Mesenchymal stem cell (in vitro differentiated cells and primary cell): ENCODE measurements at regions not wholly inside any gene's neighbourhood (a gene's known extent, or its start where the extent isn't known, plus 50 kb on each side); places are given as distances from the start of the nearest gene placed in this dataset.

Experiments used
- DNase-seq: peaks from one replicate; pipeline ENCODE4 v3.0.0-alpha.2; 2013
- H2AFZ ChIP-seq: one replicate; pipeline ENCODE4 v1.6.1; 2013; ENCODE audit warnings: low read depth, mild to moderate bottlenecking, control low read depth, inconsistent platforms, low read length, moderate library complexity
- H2AK5ac ChIP-seq: 2 replicates; pipeline ENCODE4 v1.6.1; 2013; ENCODE audit warnings: low read length, moderate library complexity, mild to moderate bottlenecking, inconsistent platforms; ENCODE audit not compliant: severe bottlenecking
- H2BK120ac ChIP-seq: one replicate; pipeline ENCODE4 v1.6.1; 2013; ENCODE audit warnings: low read depth, mild to moderate bottlenecking, inconsistent platforms, low read length, moderate library complexity
- H2BK12ac ChIP-seq, 2 experiments: one replicate each; pipeline ENCODE4 v1.6.1; 2013; ENCODE audit warnings: inconsistent platforms in 2 of 2, low read length in 2 of 2, mild to moderate bottlenecking in 2 of 2, moderate library complexity in 2 of 2, control low read depth in 1 of 2
- H2BK15ac ChIP-seq: one replicate; pipeline ENCODE4 v1.6.1; 2013; ENCODE audit warnings: mild to moderate bottlenecking, low read depth, inconsistent platforms; ENCODE audit not compliant: poor library complexity, severe bottlenecking
- H2BK5ac ChIP-seq: 2 replicates; pipeline ENCODE4 v1.6.1; 2013; ENCODE audit warnings: low read depth, mild to moderate bottlenecking, low read length, control low read depth, inconsistent platforms; ENCODE audit not compliant: poor library complexity, severe bottlenecking
- H3K14ac ChIP-seq, 2 experiments: one replicate each; pipeline ENCODE4 v1.6.1; 2013; ENCODE audit warnings: inconsistent platforms in 2 of 2, low read length in 2 of 2, control low read depth in 1 of 2, mild to moderate bottlenecking in 1 of 2, moderate library complexity in 1 of 2
- H3K18ac ChIP-seq, 2 experiments: one replicate each; pipeline ENCODE4 v1.6.1; 2013; ENCODE audit warnings: inconsistent platforms in 2 of 2, low read length in 2 of 2, control low read depth in 1 of 2, low read depth in 1 of 2, mild to moderate bottlenecking in 1 of 2
- H3K23ac ChIP-seq, 2 experiments: one replicate each; pipeline ENCODE4 v1.6.1; 2013; ENCODE audit warnings: inconsistent platforms in 2 of 2, low read length in 2 of 2, mild to moderate bottlenecking in 2 of 2, moderate library complexity in 2 of 2, control low read depth in 1 of 2
- H3K27ac ChIP-seq: 2 replicates; pipeline ENCODE4 v1.5.1; 2013; ENCODE audit warnings: mild to moderate bottlenecking, moderate library complexity, low read length, control low read depth, inconsistent platforms; ENCODE audit not compliant: poor library complexity, severe bottlenecking
- H3K27me3 ChIP-seq, 2 experiments: 2 replicates each; pipeline versions ENCODE4 v1.6.1 to v1.7.0; 2013; ENCODE audit warnings: low read length in 2 of 2, mild to moderate bottlenecking in 2 of 2, moderate library complexity in 2 of 2, control low read depth in 1 of 2, inconsistent platforms in 1 of 2; ENCODE audit not compliant: control insufficient read depth in 1 of 2, insufficient read depth in 1 of 2
- H3K36me3 ChIP-seq, 2 experiments: 2 replicates each; pipeline versions ENCODE4 v1.6.1 to v1.7.0; 2013; ENCODE audit warnings: low read length in 2 of 2, control low read depth in 1 of 2, inconsistent platforms in 1 of 2, low read depth in 1 of 2, mild to moderate bottlenecking in 1 of 2; ENCODE audit not compliant: insufficient read depth in 2 of 2, control insufficient read depth in 1 of 2
- H3K4ac ChIP-seq, 2 experiments: one replicate each; pipeline ENCODE4 v1.6.1; 2013; ENCODE audit warnings: inconsistent platforms in 2 of 2, low read length in 2 of 2, mild to moderate bottlenecking in 2 of 2, moderate library complexity in 2 of 2, control low read depth in 1 of 2, low read depth in 1 of 2
- H3K4me1 ChIP-seq: 2 replicates; pipeline ENCODE4 v1.6.1; 2013; ENCODE audit warnings: low read depth, low read length, control low read depth; ENCODE audit not compliant: control insufficient read depth, insufficient read depth
- H3K4me2 ChIP-seq: 2 replicates; pipeline ENCODE4 v1.6.1; 2013; ENCODE audit warnings: low read length, mild to moderate bottlenecking, inconsistent platforms; ENCODE audit not compliant: poor library complexity, severe bottlenecking
- H3K4me3 ChIP-seq, 2 experiments: 2 replicates each; pipeline versions ENCODE4 v1.5.1 to v1.7.0; 2013; ENCODE audit warnings: low read length in 2 of 2, mild to moderate bottlenecking in 2 of 2, control low read depth in 1 of 2, low read depth in 1 of 2; ENCODE audit not compliant: insufficient read depth in 1 of 2
- H3K79me1 ChIP-seq: replicated peaks from 2 replicates; pipeline ENCODE4 v1.6.1; 2013; ENCODE audit warnings: mild to moderate bottlenecking, control low read depth, low read length, inconsistent platforms; ENCODE audit not compliant: poor library complexity, severe bottlenecking
- H3K9ac ChIP-seq: 2 replicates; pipeline ENCODE4 v1.7.0; 2013; ENCODE audit warnings: mild to moderate bottlenecking, low read length, moderate library complexity
- H3K9me3 ChIP-seq: 2 replicates; pipeline ENCODE4 v1.7.0; 2013; ENCODE audit warnings: mild to moderate bottlenecking, low read length; ENCODE audit not compliant: control insufficient read depth
- H4K8ac ChIP-seq: one replicate; pipeline ENCODE4 v1.6.1; 2013; ENCODE audit warnings: inconsistent platforms, mild to moderate bottlenecking, low read length, moderate library complexity
- H4K91ac ChIP-seq: one replicate; pipeline ENCODE4 v1.6.1; 2013; ENCODE audit warnings: mild to moderate bottlenecking, low read length, inconsistent platforms
- WGBS: methylation state at CpG from one replicate; pipeline ENCODE4 v1.1.7; 2013; ENCODE audit warnings: mixed read lengths; 5-methylcytosine and 5-hydroxymethylcytosine counted together

GRCh38 chr16:26295625-26296304 lies 604.0 kb downstream of the HS3ST4 start:
- 55% methylated on average over 9 of the region's 12 CpGs for WGBS
- Histone ChIP-seq H3K18ac (no peak overlapping the region), H3K27me3 (no peaks in the 10 kb centered on the region), H3K9me3 (no peaks in the 10 kb centered on the region), H2BK12ac (no peak overlapping the region), H3K23ac (no peak overlapping the region), H2AFZ (no peak overlapping the region), H4K8ac (no peak overlapping the region), H2BK15ac (no peak overlapping the region), H3K9ac (no peak overlapping the region), H2BK120ac (no peak overlapping the region), H4K91ac (no peak overlapping the region), H3K14ac (no peak overlapping the region), H3K4ac (no peak overlapping the region), H3K36me3 (no peaks in the 10 kb centered on the region), H3K4me2 (no peak overlapping the region), H3K4me1 (no peaks in the 10 kb centered on the region), H3K4me3 (no peak overlapping the region), H3K27ac (no peak overlapping the region), H2BK5ac (no peak overlapping the region), H2AK5ac (no peak overlapping the region), H3K79me1 (no peaks in the 10 kb centered on the region)
- DNase-seq, result no peak

DNA sequence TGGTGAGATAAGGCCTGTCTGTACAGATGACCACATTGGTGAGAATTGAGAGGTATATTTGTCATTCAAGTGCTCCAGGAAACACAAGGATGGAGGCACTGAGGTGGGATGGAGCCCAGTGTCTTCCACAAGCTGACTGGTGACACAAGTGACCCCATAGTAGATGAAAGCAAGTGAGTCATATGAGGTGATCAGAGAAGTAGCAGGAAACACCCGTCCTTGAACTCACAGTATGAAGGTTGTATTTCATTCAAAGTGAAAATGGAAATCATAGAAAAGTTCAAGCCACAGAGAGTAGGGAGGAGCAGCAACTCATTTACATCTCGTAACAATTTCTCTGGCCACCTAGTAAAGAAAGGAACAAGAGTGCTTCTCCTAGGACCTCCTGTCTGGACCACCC lies 609.8 kb downstream of the HS3ST4 start:
- DNase-seq, result no peak
- H2BK12ac ChIP-seq, result no peak overlapping the region

DNA sequence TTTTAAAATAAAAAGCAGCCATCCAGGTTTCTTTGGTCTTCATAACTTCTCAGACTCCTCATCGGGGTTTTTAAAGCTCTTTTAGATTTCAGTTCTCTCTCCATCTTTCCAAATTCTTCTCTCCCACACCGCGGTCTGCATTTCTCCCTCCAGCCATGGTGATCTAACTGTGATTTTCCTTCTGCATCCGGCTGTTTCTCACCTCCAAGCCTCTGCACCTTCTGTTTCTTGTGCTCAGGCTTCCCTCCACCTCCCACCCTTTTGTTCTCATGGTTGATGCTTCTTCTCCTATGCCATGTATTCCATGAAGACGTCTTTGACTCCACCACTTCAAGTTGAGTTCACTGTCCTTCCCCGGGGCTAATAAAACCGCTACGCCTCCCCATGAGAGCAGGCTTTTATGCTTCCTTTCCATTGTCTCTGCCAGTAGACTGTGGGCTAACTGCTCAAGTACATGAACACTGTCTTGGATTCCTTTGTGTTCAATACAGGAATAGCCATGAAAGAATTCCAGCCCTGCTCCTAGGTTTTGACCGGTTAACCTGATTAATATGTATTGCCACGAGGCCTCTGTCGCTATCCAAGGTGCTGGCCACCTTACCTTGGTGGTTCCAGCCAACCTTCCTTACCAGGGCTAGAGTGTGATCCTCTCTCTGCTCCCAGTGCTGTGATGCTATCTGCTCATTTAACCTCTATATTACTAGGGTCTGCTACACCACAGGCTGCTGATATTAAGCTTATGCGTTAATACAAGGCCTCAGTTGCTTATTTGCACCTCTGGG lies 625.1 kb downstream of the HS3ST4 start:
- 55% methylated on average over 12 of the region's 12 CpGs for WGBS
- H3K4me2 ChIP-seq, result no peak overlapping the region

More for the DNA sequence above, 609.8 kb downstream of the HS3ST4 start:
- H3K4me1 ChIP-seq, result no peaks in the 10 kb centered on the region
- H3K9ac ChIP-seq, result no peak overlapping the region
- no peak overlapping the region for H3K4me3 ChIP-seq
- H3K4me2 ChIP-seq, result no peak overlapping the region
- no peak overlapping the region for H3K14ac ChIP-seq
- no peak overlapping the region for H3K18ac ChIP-seq
- H4K91ac ChIP-seq, result no peak overlapping the region
- WGBS, result 58% methylated on average over 2 of the region's 2 CpGs
- no peak overlapping the region for H3K4ac ChIP-seq
- H2AFZ ChIP-seq, result no peak overlapping the region
- H2BK15ac ChIP-seq, result no peak overlapping the region
- no peak overlapping the region for H2BK5ac ChIP-seq
- H2BK120ac ChIP-seq, result no peak overlapping the region
- H3K27me3 ChIP-seq, result no peaks in the 10 kb centered on the region
- no peak overlapping the region for H4K8ac ChIP-seq
- H2AK5ac ChIP-seq, result no peak overlapping the region
- no peak overlapping the region for H3K27ac ChIP-seq
- H3K79me1 ChIP-seq, result no peaks in the 10 kb centered on the region
- H3K9me3 ChIP-seq, result no peaks in the 10 kb centered on the region
- no peak overlapping the region for H3K23ac ChIP-seq
- no peaks in the 10 kb centered on the region for H3K36me3 ChIP-seq

DNA sequence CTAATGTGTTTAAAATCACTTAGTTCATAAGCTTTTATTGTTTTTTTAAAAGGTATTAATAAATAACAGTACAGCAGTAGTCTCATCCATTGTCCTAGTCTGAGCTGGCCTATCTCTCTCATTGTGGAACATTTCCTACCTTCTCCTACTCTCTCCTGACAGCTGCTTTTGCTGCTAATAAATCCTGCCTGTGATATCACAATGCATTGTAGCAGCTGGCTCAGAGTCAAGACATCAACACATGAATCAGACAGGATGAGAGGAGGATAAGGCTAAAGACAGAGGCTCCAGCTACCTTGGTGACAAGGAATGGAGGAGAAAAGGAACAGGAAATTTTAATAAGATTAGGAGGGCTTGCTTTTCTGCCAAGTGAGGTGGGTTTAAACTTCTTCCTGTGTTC lies 626.1 kb downstream of the HS3ST4 start:
- no peaks in the 10 kb centered on the region for H3K9me3 ChIP-seq
- H2AFZ ChIP-seq, result no peak overlapping the region
- H3K4me1 ChIP-seq, result no peaks in the 10 kb centered on the region
- H3K79me1 ChIP-seq, result no peaks in the 10 kb centered on the region
- no peak overlapping the region for H2BK12ac ChIP-seq
- H3K4me2 ChIP-seq, result no peak overlapping the region
- no peak overlapping the region for H2BK120ac ChIP-seq
- no peak overlapping the region for H2AK5ac ChIP-seq
- no peak overlapping the region for H4K8ac ChIP-seq
- DNase-seq, result no peak
- H3K27ac ChIP-seq, result no peak overlapping the region
- H3K27me3 ChIP-seq, result no peaks in the 10 kb centered on the region
- no peak overlapping the region for H4K91ac ChIP-seq
- no peak overlapping the region for H3K18ac ChIP-seq
- no peak overlapping the region for H2BK15ac ChIP-seq
- H3K36me3 ChIP-seq, result no peaks in the 10 kb centered on the region
- no peak overlapping the region for H2BK5ac ChIP-seq
- no peak overlapping the region for H3K4me3 ChIP-seq
- H3K23ac ChIP-seq, result no peak overlapping the region
- no peak overlapping the region for H3K9ac ChIP-seq
- no peak overlapping the region for H3K14ac ChIP-seq
- H3K4ac ChIP-seq, result no peak overlapping the region

More for the DNA sequence above, 625.1 kb downstream of the HS3ST4 start:
- no peak for DNase-seq
- H3K23ac ChIP-seq, result no peak overlapping the region
- no peak overlapping the region for H2BK5ac ChIP-seq
- no peak overlapping the region for H2AK5ac ChIP-seq
- H3K9ac ChIP-seq, result no peak overlapping the region
- no peak overlapping the region for H3K4ac ChIP-seq
- H3K9me3 ChIP-seq, result no peaks in the 10 kb centered on the region
- no peaks in the 10 kb centered on the region for H3K27me3 ChIP-seq
- H2BK12ac ChIP-seq, result no peak overlapping the region
- H2BK15ac ChIP-seq, result no peak overlapping the region
- no peaks in the 10 kb centered on the region for H3K4me1 ChIP-seq
- no peaks in the 10 kb centered on the region for H3K36me3 ChIP-seq
- no peak overlapping the region for H4K91ac ChIP-seq
- H3K18ac ChIP-seq, result no peak overlapping the region
- H4K8ac ChIP-seq, result no peak overlapping the region
- H3K14ac ChIP-seq, result no peak overlapping the region
- H3K79me1 ChIP-seq, result no peaks in the 10 kb centered on the region
- no peak overlapping the region for H3K4me3 ChIP-seq
- H3K27ac ChIP-seq, result no peak overlapping the region
- H2AFZ ChIP-seq, result no peak overlapping the region
- H2BK120ac ChIP-seq, result no peak overlapping the region
